ENCODE measurements at regions not wholly inside any gene's neighbourhood (a gene's known extent, or its start where the extent isn't known, plus 50 kb on each side); places are given as distances from the start of the nearest gene placed in this dataset.

DNA sequence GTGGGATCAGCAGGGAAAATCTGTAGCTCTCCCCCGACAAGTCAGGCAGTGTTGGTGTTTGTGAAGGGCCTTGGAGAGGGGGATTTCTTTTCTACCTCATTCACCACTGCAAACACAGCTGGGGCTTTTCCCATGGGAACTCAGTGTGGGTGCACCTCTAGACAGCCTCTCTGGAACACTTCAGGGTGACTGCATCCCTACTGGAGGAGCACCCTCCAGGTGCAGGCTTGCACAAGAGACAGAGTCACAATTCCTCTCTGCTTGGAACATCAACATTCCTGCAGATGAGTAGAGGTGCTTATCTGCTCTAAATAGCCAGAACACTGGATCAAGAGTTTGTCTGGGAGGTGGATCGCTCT is 72.7 kb upstream of the AKAP13 start:
- TF ChIP-seq, protein P1, sequence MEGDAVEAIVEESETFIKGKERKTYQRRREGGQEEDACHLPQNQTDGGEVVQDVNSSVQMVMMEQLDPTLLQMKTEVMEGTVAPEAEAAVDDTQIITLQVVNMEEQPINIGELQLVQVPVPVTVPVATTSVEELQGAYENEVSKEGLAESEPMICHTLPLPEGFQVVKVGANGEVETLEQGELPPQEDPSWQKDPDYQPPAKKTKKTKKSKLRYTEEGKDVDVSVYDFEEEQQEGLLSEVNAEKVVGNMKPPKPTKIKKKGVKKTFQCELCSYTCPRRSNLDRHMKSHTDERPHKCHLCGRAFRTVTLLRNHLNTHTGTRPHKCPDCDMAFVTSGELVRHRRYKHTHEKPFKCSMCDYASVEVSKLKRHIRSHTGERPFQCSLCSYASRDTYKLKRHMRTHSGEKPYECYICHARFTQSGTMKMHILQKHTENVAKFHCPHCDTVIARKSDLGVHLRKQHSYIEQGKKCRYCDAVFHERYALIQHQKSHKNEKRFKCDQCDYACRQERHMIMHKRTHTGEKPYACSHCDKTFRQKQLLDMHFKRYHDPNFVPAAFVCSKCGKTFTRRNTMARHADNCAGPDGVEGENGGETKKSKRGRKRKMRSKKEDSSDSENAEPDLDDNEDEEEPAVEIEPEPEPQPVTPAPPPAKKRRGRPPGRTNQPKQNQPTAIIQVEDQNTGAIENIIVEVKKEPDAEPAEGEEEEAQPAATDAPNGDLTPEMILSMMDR (IDR thresholded peaks at IDR 0.05): no peak
- TF ChIP-seq ZFX (IDR thresholded peaks at IDR 0.05; ENCODE audit: borderline replicate concordance): no peak
